Neural progenitor cell (in vitro differentiated cells): ENCODE measurements at regions not wholly inside any gene's neighbourhood (a gene's known extent, or its start where the extent isn't known, plus 50 kb on each side); places are given as distances from the start of the nearest gene placed in this dataset.

Source experiments
- DNase-seq: peaks from one replicate; pipeline ENCODE4 v3.0.0-alpha.2; 2016; ENCODE audit warnings: low spot score
- H2AFZ ChIP-seq: fragments of 200-600 bp; sonication (generic); replicated peaks from 2 replicates; pipeline ENCODE4 v1.6.1; 2016; ENCODE audit warnings: antibody characterized with exemption
- H3F3A ChIP-seq: fragments of 200-600 bp; sonication (generic); 2 replicates; pipeline ENCODE4 v1.6.1; 2016; ENCODE audit warnings: antibody characterized with exemption, low read depth
- H3K27ac ChIP-seq: fragments of 200-600 bp; sonication (generic); 2 replicates; pipeline ENCODE4 v1.5.1; 2016; ENCODE audit warnings: mild to moderate bottlenecking
- H3K27me3 ChIP-seq: fragments of 200-600 bp; sonication (generic); 2 replicates; pipeline ENCODE4 v1.6.1; 2016; ENCODE audit warnings: mild to moderate bottlenecking, moderate library complexity
- H3K36me3 ChIP-seq: fragments of 200-600 bp; sonication (generic); 2 replicates; pipeline ENCODE4 v1.5.1; 2016
- H3K4me1 ChIP-seq: fragments of 200-600 bp; sonication (generic); 2 replicates; pipeline ENCODE4 v1.6.1; 2016; ENCODE audit warnings: mixed run types
- H3K4me2 ChIP-seq: fragments of 200-600 bp; sonication (generic); 2 replicates; pipeline ENCODE4 v1.6.1; 2016
- H3K4me3 ChIP-seq: fragments of 200-600 bp; sonication (generic); 2 replicates; pipeline ENCODE4 v1.5.1; 2016
- H3K79me2 ChIP-seq: fragments of 200-600 bp; sonication (generic); 2 replicates; pipeline ENCODE4 v1.6.1; 2016; ENCODE audit warnings: low read depth
- H3K9ac ChIP-seq: fragments of 200-600 bp; sonication (generic); 2 replicates; pipeline ENCODE4 v1.6.1; 2016
- H3K9me3 ChIP-seq: fragments of 200-600 bp; sonication (generic); 2 replicates; pipeline ENCODE4 v1.5.1; 2016; ENCODE audit warnings: low read depth
- H4K20me1 ChIP-seq: fragments of 200-600 bp; sonication (generic); 2 replicates; pipeline ENCODE4 v1.6.1; 2016; ENCODE audit warnings: low read depth
- H3K27ac Mint-ChIP-seq: 3 replicates; pipeline ENCODE4 v1.8.0; 2021; ENCODE audit warnings: mixed read lengths
- H3K27me3 Mint-ChIP-seq: 2 replicates; pipeline ENCODE4 v1.8.0; 2022; ENCODE audit warnings: low read depth, mild to moderate bottlenecking, inconsistent platforms, moderate library complexity, mixed read lengths; ENCODE audit not compliant: insufficient read depth
- H3K36me3 Mint-ChIP-seq: 3 replicates; pipeline ENCODE4 v1.8.0; 2021; ENCODE audit warnings: mixed read lengths
- H3K4me1 Mint-ChIP-seq: 3 replicates; pipeline ENCODE4 v1.8.0; 2021; ENCODE audit warnings: mixed read lengths
- H3K4me3 Mint-ChIP-seq: 3 replicates; pipeline ENCODE4 v1.8.0; 2021; ENCODE audit warnings: mild to moderate bottlenecking, moderate library complexity, mixed read lengths
- H3K9me3 Mint-ChIP-seq: 3 replicates; pipeline ENCODE4 v1.8.0; 2020; ENCODE audit warnings: mixed read lengths
- EZH2 ChIP-seq: fragments of 200-600 bp; sonication (generic); IDR thresholded peaks from 2 replicates; pipeline ENCODE4 v1.6.1; 2017; ENCODE audit warnings: antibody characterized with exemption, mild to moderate bottlenecking, moderate library complexity
- EZH2phosphoT487 ChIP-seq: fragments of 200-600 bp; sonication (generic); IDR thresholded peaks from 2 replicates; pipeline ENCODE4 v1.6.1; 2017; ENCODE audit warnings: antibody characterized with exemption
- TF ChIP-seq, protein P1 (sequence below): fragments of 200-600 bp; sonication (generic); IDR thresholded peaks from 2 replicates; pipeline ENCODE4 v1.5.1; 2017; ENCODE audit warnings: antibody characterized with exemption, mild to moderate bottlenecking

- Histone ChIP-seq H3K4me1 (peaks cover 4% of the 10 kb centered on the region), H3K9ac (no peak overlapping the region), H3K9me3 (no peaks in the 10 kb centered on the region), H3K27me3 (no peaks in the 10 kb centered on the region), H3K4me2 (no peak overlapping the region), H3K79me2 (no peaks in the 10 kb centered on the region), H3F3A (peaks cover 4% of the 10 kb centered on the region), H2AFZ (no peak overlapping the region), H3K27ac (no peak overlapping the region), H3K36me3 (no peaks in the 10 kb centered on the region), H3K4me3 (no peak overlapping the region), H4K20me1 (no peaks in the 10 kb centered on the region)
- DNase-seq, result no peak
- Mint-ChIP-seq H3K27me3 (no peaks in the 10 kb centered on the region), H3K4me1 (peaks cover 9% of the 10 kb centered on the region), H3K4me3 (no peak overlapping the region), H3K36me3 (peaks cover 2% of the 10 kb centered on the region), H3K27ac (no peak overlapping the region), H3K9me3 (peaks cover 14% of the 10 kb centered on the region)
- no peak for TF ChIP-seq EZH2
- no peak for TF ChIP-seq EZH2phosphoT487
- TF ChIP-seq, protein P1, sequence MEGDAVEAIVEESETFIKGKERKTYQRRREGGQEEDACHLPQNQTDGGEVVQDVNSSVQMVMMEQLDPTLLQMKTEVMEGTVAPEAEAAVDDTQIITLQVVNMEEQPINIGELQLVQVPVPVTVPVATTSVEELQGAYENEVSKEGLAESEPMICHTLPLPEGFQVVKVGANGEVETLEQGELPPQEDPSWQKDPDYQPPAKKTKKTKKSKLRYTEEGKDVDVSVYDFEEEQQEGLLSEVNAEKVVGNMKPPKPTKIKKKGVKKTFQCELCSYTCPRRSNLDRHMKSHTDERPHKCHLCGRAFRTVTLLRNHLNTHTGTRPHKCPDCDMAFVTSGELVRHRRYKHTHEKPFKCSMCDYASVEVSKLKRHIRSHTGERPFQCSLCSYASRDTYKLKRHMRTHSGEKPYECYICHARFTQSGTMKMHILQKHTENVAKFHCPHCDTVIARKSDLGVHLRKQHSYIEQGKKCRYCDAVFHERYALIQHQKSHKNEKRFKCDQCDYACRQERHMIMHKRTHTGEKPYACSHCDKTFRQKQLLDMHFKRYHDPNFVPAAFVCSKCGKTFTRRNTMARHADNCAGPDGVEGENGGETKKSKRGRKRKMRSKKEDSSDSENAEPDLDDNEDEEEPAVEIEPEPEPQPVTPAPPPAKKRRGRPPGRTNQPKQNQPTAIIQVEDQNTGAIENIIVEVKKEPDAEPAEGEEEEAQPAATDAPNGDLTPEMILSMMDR, result no peak
Measured at GRCh38 chr6:10262505-10262904, 152.4 kb downstream of the TFAP2A start.

DNA sequence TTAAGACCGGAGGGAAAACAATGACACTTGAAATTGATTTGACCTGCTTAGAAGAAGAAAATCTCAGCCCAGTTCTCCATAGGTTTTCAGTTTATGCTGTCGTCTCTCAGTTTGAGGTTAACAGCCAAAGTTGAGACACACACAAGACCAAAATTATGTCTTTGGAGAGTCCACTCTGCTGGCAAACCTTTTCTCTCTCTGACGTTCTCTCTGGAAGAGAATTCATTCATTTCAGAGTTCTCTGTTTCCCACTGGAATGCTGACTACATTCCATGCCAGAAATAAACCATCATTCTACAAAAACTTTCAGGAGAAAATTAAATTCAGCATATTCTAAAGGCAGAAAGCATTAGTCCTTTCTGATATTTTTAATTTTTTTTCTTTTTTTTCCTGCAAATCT lies 155.2 kb downstream of the TFAP2A start:
- peaks cover 2% of the 10 kb centered on the region for H3K36me3 Mint-ChIP-seq
- no peaks in the 10 kb centered on the region for H3K4me1 Mint-ChIP-seq
- peaks cover 15% of the 10 kb centered on the region for H3K9me3 Mint-ChIP-seq
- no peaks in the 10 kb centered on the region for H3K79me2 ChIP-seq
- H3K4me3 ChIP-seq, result no peak overlapping the region
- no peak overlapping the region for H3K27ac ChIP-seq
- H3K4me2 ChIP-seq, result no peak overlapping the region
- no peaks in the 10 kb centered on the region for H3K9me3 ChIP-seq
- no peak overlapping the region for H3K27ac Mint-ChIP-seq
- no peak for TF ChIP-seq EZH2phosphoT487
- TF ChIP-seq, protein P1, result no peak
- no peak for TF ChIP-seq EZH2
- no peak overlapping the region for H2AFZ ChIP-seq
- H3K4me1 ChIP-seq, result no peaks in the 10 kb centered on the region
- no peak for DNase-seq
- no peak overlapping the region for H3K4me3 Mint-ChIP-seq
- H3K36me3 ChIP-seq, result no peaks in the 10 kb centered on the region
- H3K9ac ChIP-seq, result no peak overlapping the region
- H3K27me3 Mint-ChIP-seq, result no peaks in the 10 kb centered on the region
- no peaks in the 10 kb centered on the region for H3F3A ChIP-seq
- no peaks in the 10 kb centered on the region for H4K20me1 ChIP-seq
- H3K27me3 ChIP-seq, result no peaks in the 10 kb centered on the region

DNA sequence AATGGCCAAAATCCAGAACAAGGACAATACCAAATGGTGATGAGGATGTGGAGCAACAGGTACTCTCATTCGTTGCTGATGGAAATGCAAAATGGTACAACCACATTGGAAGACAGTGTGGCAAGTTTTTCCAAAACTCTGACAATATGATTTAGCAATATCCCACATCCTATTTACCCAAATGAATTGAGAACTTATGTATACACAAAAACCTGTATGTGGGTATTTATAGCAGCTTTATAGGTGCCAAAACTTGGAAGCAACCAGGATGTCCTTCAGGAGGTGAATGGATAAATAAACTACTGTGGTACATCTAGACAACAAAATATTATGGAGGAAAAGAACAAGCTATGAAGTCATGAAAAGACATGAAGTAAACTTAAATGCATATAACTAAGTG lies 156.5 kb downstream of the TFAP2A start:
- Mint-ChIP-seq H3K4me3 (no peak overlapping the region), H3K36me3 (peaks cover 2% of the 10 kb centered on the region), H3K4me1 (no peaks in the 10 kb centered on the region), H3K9me3 (peaks cover 15% of the 10 kb centered on the region), H3K27ac (no peak overlapping the region), H3K27me3 (no peaks in the 10 kb centered on the region)
- H3K27ac ChIP-seq, result no peak overlapping the region
- H2AFZ ChIP-seq, result no peak overlapping the region
- H4K20me1 ChIP-seq, result no peaks in the 10 kb centered on the region
- no peaks in the 10 kb centered on the region for H3K4me1 ChIP-seq
- TF ChIP-seq EZH2phosphoT487, result no peak
- TF ChIP-seq EZH2, result no peak
- TF ChIP-seq, protein P1, result no peak
- H3K9ac ChIP-seq, result no peak overlapping the region
- H3K36me3 ChIP-seq, result no peaks in the 10 kb centered on the region
- H3F3A ChIP-seq, result no peaks in the 10 kb centered on the region
- no peaks in the 10 kb centered on the region for H3K27me3 ChIP-seq
- no peak overlapping the region for H3K4me2 ChIP-seq
- H3K79me2 ChIP-seq, result no peaks in the 10 kb centered on the region
- H3K9me3 ChIP-seq, result no peaks in the 10 kb centered on the region
- H3K4me3 ChIP-seq, result no peak overlapping the region
- DNase-seq, result no peak
